HG03064 (cell line): ENCODE measurements at regions not wholly inside any gene's neighbourhood (a gene's known extent, or its start where the extent isn't known, plus 50 kb on each side); places are given as distances from the start of the nearest gene placed in this dataset.
"Not testable (repeated sequence)": the region's sequence is repeated elsewhere in the genome, so short reads cannot be mapped to it uniquely, and the experiment has no call there.

Experiments
- ATAC-seq: cut with Tn5 transposase; IDR thresholded peaks from one replicate; pipeline ENCODE4 v1.9.1; 2021; ENCODE audit warnings: low read depth; ENCODE audit not compliant: unreplicated experiment

DNA sequence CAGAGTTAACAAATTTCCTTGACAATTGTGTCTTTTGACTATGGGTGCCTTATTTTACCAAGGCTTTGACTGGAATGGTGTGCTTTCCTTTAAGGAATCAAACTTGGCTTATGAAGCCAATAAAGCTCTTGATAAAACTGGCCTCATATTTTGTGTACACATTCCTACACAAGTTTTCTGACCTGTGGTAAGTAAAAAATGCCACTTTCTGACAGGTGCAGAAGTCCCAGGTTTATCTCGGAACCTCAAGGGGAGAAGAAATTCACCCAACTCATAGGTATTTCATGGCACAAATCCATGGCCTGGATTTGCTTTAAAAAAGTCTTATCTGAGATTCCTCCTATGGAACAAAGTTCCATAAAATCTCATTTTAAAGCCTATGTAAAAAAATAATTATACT, 880.6 kb upstream of the LRATD1 start:
- no peak for ATAC-seq

DNA sequence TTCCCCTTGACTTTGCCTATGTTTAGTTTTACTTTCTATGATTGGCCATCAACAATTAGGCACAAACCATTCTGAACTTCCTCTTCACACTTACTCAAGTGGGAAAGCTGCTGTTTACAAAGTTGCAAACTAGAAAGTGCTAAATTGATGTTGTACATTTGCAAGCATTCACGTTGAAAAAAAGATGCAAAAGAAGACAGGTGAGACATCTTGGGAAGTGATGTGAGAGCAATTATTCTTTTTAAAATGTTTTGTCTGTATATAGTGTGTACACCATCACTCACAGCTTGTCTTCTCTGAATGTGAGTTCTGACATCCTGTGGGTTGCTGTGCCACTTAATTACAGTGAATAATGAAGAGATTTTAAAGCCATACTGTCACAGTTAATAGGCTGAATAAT, 874.1 kb upstream of the LRATD1 start:
- no peak for ATAC-seq

DNA sequence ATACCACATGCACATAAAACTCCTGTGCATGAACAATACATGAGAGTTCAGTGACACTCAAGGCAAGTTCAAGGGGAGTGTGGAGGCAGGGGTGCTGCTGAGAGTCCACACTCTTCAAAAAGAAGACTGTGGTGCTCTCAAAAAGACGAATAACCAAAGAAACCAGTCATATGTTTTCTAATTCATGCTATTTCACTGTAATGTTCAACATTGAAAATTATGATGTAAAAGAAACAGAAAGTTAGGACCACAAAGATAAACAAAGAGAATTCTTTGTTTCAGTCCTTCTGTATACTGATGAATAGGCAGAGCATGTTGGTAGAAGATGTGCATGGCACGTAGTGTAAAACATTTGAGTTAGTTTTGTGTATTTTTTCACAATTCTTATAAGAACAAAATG, 864.2 kb upstream of the LRATD1 start:
- ATAC-seq = no peak

GRCh38 chr2:13770279-13770678, 862.2 kb upstream of the LRATD1 start:
- no peak for ATAC-seq

GRCh38 chr2:13779996-13780395, 852.5 kb upstream of the LRATD1 start:
- ATAC-seq = no peak

- no peak for ATAC-seq
These were observed 841.4 kb upstream of the LRATD1 start for GRCh38 chr2:13791019-13791547.

- no peak for ATAC-seq
These were observed 826.0 kb upstream of the LRATD1 start for GRCh38 chr2:13806539-13806938.

DNA sequence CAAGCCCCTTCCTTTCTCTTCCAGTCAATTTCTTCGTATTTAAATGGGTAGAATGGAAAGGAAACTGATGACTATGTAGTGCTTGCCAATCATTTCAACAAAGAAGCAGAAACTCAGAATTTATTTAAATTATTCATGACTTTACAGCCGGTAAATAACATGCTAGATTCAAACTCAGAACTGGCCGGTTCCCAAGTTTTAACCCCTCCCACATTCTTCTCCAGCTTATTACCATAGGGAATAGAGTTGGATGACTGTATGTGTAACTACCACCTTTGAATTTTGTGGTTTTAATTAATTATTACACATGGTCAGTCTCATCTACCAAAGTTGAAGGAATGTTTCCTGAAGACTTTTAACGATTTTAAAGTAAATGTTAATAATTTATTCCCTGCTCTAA, 819.3 kb upstream of the LRATD1 start:
- no peak for ATAC-seq

DNA sequence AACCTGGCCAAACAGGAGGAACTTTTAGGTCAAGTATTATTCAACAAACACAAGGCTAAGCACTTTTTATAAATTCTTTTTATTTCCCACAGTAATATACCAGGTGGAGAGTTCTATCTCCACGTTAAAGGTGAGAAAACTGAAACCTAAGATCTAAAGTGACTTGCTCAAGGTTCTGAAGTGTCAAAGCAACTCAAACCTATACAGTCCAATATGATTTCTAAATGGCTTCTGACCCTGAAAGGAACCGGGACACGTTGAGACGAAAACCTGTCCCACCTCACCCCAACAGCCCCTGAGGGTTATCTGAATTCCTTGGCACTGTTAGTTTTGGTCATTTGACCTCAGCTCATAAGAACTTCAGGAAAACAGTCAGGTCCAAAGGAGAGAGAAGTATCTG, 814.5 kb upstream of the LRATD1 start:
- no peak for ATAC-seq

DNA sequence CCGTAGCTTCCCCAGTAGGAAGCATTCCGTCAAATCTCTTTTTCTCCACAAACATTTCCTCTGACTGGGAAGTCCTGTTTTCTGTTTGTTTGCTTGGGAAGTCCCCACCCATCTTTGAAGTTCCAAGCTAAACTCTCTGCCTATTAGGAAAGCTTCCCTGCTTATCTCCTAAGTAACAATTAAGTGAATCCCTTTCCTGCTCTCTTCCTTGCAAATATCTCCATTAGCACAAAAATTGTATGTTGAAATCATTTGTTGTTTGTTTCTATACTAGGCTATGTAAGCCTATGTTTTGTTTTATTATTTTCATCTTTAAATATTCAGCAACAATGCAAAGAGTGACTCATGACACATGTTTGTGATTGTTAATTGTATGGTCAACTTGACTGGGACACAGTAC, 812.6 kb upstream of the LRATD1 start:
- ATAC-seq = no peak

- no peak for ATAC-seq
These were observed 811.1 kb upstream of the LRATD1 start for GRCh38 chr2:13821255-13821880.

DNA sequence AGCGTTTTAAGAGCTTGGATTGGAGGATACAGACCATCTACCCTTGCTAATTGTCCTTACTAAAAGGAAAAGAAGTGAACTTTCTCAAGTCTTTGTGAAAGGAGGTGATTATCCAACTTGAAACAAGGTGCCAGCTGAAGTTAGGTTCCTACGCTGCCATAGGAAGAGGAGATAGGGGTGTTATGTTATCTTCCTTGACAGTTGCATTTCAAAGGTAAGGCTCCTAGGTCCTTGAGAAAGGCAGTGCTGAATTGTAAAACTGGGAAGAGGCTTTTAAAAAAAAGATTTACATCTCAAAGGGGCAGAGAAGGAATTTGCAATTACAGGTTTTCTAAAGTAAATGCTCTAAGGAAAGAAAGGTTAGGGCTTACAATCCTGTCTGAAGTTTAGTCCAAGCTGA, 810.2 kb upstream of the LRATD1 start:
- no peak for ATAC-seq

GRCh38 chr2:13826314-13826853, 806.1 kb upstream of the LRATD1 start:
- ATAC-seq = no peak

GRCh38 chr2:13858626-13859025, 773.9 kb upstream of the LRATD1 start:
- no peak for ATAC-seq

GRCh38 chr2:13868275-13868674, 764.2 kb upstream of the LRATD1 start:
- ATAC-seq = not testable (repeated sequence)

- ATAC-seq = no peak
These were observed 756.0 kb upstream of the LRATD1 start for GRCh38 chr2:13876491-13877037.

GRCh38 chr2:13877571-13877970, 754.9 kb upstream of the LRATD1 start:
- no peak for ATAC-seq

DNA sequence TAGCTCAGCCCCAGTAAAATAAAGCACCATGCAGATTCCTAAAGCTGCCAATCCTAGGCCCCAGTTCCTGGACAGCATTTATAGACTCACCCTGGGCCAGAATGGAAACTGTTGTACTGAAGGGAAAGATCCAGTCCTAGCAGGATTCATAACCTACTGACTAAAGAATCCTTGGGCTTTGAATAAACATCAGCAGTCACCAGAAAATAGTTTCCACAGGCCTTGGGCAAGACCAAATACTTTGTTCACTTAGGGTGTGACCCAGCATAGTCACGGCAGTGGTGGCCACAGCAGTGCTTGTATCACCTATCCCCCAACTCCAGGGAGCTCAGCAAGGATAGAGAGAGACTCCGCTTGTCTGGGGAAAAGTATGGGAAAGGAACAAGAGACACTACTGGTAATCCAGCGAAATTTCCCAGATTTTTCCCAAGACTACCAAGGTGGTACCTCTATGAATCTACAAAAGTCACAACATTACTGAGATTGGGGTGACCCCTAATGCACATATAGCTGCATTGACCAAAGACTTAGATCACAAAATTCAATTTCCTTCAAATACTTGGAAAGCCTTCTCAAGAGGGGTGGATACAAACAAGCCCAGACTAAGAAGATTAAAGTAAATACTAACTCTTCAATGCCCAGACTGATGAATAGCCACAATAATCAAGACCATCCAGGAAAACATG, 748.1 kb upstream of the LRATD1 start:
- ATAC-seq = no peak

- no peak for ATAC-seq
These were observed 731.0 kb upstream of the LRATD1 start for GRCh38 chr2:13901526-13901925.

- no peak for ATAC-seq
These were observed 726.7 kb upstream of the LRATD1 start for GRCh38 chr2:13905831-13906230.

DNA sequence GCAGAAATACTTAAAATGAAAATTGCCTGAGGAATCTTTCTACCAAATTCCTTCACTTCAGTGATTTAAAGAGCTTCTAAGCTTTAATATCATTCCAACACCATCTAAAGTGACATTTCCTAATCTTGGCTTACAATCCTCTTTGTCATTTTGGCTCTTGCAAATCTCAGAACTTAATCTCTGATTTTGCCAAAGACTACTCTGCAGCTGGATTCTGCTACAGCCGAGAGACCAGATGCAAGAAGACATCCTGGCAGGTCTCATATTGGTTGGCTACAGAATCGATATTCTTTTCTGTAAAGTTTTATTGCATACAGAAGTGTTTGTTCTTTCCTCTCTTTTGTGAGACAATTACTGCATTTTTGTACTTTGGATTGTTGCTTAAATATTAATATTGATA, 716.5 kb upstream of the LRATD1 start:
- ATAC-seq = no peak

- no peak for ATAC-seq
These were observed 714.6 kb upstream of the LRATD1 start for GRCh38 chr2:13917958-13918357.
